GM12874 (cell line): ENCODE measurements at regions not wholly inside any gene's neighbourhood (a gene's known extent, or its start where the extent isn't known, plus 50 kb on each side); places are given as distances from the start of the nearest gene placed in this dataset.

Experiments used
- CTCF ChIP-seq: IDR thresholded peaks from 2 replicates; pipeline ENCODE4 v1.5.1; 2011; ENCODE audit warnings: low read depth, mild to moderate bottlenecking, control low read depth, low read length, moderate library complexity; ENCODE audit not compliant: insufficient read depth

- TF ChIP-seq CTCF, result no peak
These were observed 183.0 kb upstream of the TAB2 start for GRCh38 chr6:149134511-149134933.

- TF ChIP-seq CTCF, result no peak
These were observed 181.7 kb upstream of the TAB2 start for GRCh38 chr6:149135809-149136208.

GRCh38 chr6:149136273-149136912, 181.1 kb upstream of the TAB2 start:
- no peak for TF ChIP-seq CTCF

GRCh38 chr6:149136913-149137286, 180.6 kb upstream of the TAB2 start:
- no peak for TF ChIP-seq CTCF

- no peak for TF ChIP-seq CTCF
These were observed 179.9 kb upstream of the TAB2 start for GRCh38 chr6:149137594-149137993.

GRCh38 chr6:149138089-149138488, 179.4 kb upstream of the TAB2 start:
- no peak for TF ChIP-seq CTCF

GRCh38 chr6:149138699-149139294, 178.7 kb upstream of the TAB2 start:
- TF ChIP-seq CTCF, result no peak
